RWPE2 (cell line): ENCODE measurements at regions not wholly inside any gene's neighbourhood (a gene's known extent, or its start where the extent isn't known, plus 50 kb on each side); places are given as distances from the start of the nearest gene placed in this dataset.

Experiments used
- ATAC-seq: fragments of 200-7000 bp; cut with Tn5 transposase; 3 replicates; pipeline ENCODE4 v1.9.1; 2021; ENCODE audit warnings: low read depth
- DNase-seq: peaks from one replicate; pipeline ENCODE4 v3.0.0-alpha.2; 2020; ENCODE audit warnings: low spot score
- H3K27ac ChIP-seq: fragments of 450-650 bp; 2 replicates; pipeline ENCODE4 v1.5.1; 2017; ENCODE audit warnings: mild to moderate bottlenecking; ENCODE audit not compliant: poor library complexity, severe bottlenecking
- H3K27me3 ChIP-seq: fragments of 250-450 bp; sonication (Bioruptor Pico); 2 replicates; pipeline ENCODE4 v1.5.1; 2021; ENCODE audit warnings: mild to moderate bottlenecking, moderate library complexity; ENCODE audit not compliant: insufficient read depth, poor library complexity, severe bottlenecking
- H3K36me3 ChIP-seq: fragments of 250-450 bp; sonication (Bioruptor Pico); 2 replicates; pipeline ENCODE4 v1.5.1; 2020; ENCODE audit warnings: low read depth, mild to moderate bottlenecking, moderate library complexity
- H3K4me1 ChIP-seq: fragments of 250-450 bp; sonication (Bioruptor Pico); 2 replicates; pipeline ENCODE4 v1.5.1; 2021; ENCODE audit warnings: mild to moderate bottlenecking, moderate library complexity; ENCODE audit not compliant: insufficient read depth, poor library complexity, severe bottlenecking
- H3K4me3 ChIP-seq: fragments of 250-450 bp; sonication (Bioruptor Pico); 2 replicates; pipeline ENCODE4 v1.5.1; 2021; ENCODE audit warnings: mild to moderate bottlenecking, moderate library complexity; ENCODE audit not compliant: severe bottlenecking
- H3K9me3 ChIP-seq: fragments of 250-450 bp; sonication (Bioruptor Pico); 2 replicates; pipeline ENCODE4 v1.5.1; 2021; ENCODE audit warnings: mild to moderate bottlenecking, moderate library complexity; ENCODE audit not compliant: severe bottlenecking
- CTCF ChIP-seq: fragments of 450-650 bp; IDR thresholded peaks from one replicate; pipeline ENCODE4 v1.5.1; 2017; ENCODE audit warnings: mild to moderate bottlenecking, moderate library complexity; ENCODE audit not compliant: poor library complexity, severe bottlenecking

GRCh38 chr5:8641786-8642505 lies 773.0 kb downstream of the MTRR start:
- no peaks in the 10 kb centered on the region for H3K36me3 ChIP-seq
- H3K9me3 ChIP-seq = no peaks in the 10 kb centered on the region
- H3K27me3 ChIP-seq = peaks cover 12% of the 10 kb centered on the region
- H3K27ac ChIP-seq = no peak overlapping the region
- H3K4me3 ChIP-seq = no peak overlapping the region
- no peaks in the 10 kb centered on the region for H3K4me1 ChIP-seq
- DNase-seq (no peak), ATAC-seq (no peak)
- TF ChIP-seq CTCF = no peak

- H3K27ac ChIP-seq = no peak overlapping the region
- H3K27me3 ChIP-seq = peaks cover 8% of the 10 kb centered on the region
- no peak for TF ChIP-seq CTCF
- peaks cover 3% of the 10 kb centered on the region for H3K4me1 ChIP-seq
- H3K9me3 ChIP-seq = no peaks in the 10 kb centered on the region
- no peak overlapping the region for H3K4me3 ChIP-seq
- H3K36me3 ChIP-seq = no peaks in the 10 kb centered on the region
- no peak for ATAC-seq
- DNase-seq = no peak
Measured at GRCh38 chr5:8644377-8644776, 775.4 kb downstream of the MTRR start.

GRCh38 chr5:8647111-8647510 lies 778.2 kb downstream of the MTRR start:
- no peaks in the 10 kb centered on the region for H3K36me3 ChIP-seq
- no peak for TF ChIP-seq CTCF
- H3K4me3 ChIP-seq = no peak overlapping the region

GRCh38 chr5:8650186-8650585 lies 781.2 kb downstream of the MTRR start:
- Histone ChIP-seq H3K27me3 (peaks cover 6% of the 10 kb centered on the region), H3K27ac (no peak overlapping the region), H3K4me1 (peaks cover 3% of the 10 kb centered on the region), H3K9me3 (no peaks in the 10 kb centered on the region), H3K36me3 (no peaks in the 10 kb centered on the region), H3K4me3 (no peak overlapping the region)
- no peak for DNase-seq
- TF ChIP-seq CTCF = no peak
- ATAC-seq = 0 out of 3 replicates have a peak, but pooled peaks have one; percentile 21

More at GRCh38 chr5:8647111-8647510, 778.2 kb downstream of the MTRR start:
- Histone ChIP-seq H3K27ac (no peak overlapping the region), H3K27me3 (peaks cover 8% of the 10 kb centered on the region), H3K4me1 (peaks cover 3% of the 10 kb centered on the region), H3K9me3 (no peaks in the 10 kb centered on the region)
- ATAC-seq (no peak), DNase-seq (no peak)
